HEK293 (cell line): ENCODE measurements at regions not wholly inside any gene's neighbourhood (a gene's known extent, or its start where the extent isn't known, plus 50 kb on each side); places are given as distances from the start of the nearest gene placed in this dataset.

Experiments used
- CTCF ChIA-PET: fragments of 350-600 bp; formaldehyde crosslinking; extraction: SDS; loops from one replicate; lab custom pipeline; 2021; ENCODE audit warnings: antibody characterized with exemption; lab: Yijun Ruan, JAX
- POLR2A ChIA-PET: fragments of 300-600 bp; formaldehyde crosslinking; extraction: SDS; loops from one replicate; lab custom pipeline; 2020; ENCODE audit warnings: antibody characterized with exemption, inconsistent platforms; lab: Yijun Ruan, JAX
- H3K27ac ChIP-seq: fragments of 200-500 bp; sonication (Bioruptor generic); 2 replicates; pipeline ENCODE4 v1.5.1; 2014; ENCODE audit warnings: low read depth, low read length, control low read depth, inconsistent platforms; ENCODE audit errors: extremely low read depth
- H3K36me3 ChIP-seq, 2 experiments: fragments of 200-500 bp in 1 of 2; sonication (Bioruptor generic) in 1 of 2; 1 replicate in 1 of 2; 2 replicates in 1 of 2; pipeline ENCODE4 v1.5.1; 2014 to 2017; ENCODE audit warnings: inconsistent platforms in 2 of 2, low read length in 2 of 2; ENCODE audit not compliant: control insufficient read depth in 2 of 2, insufficient read depth in 1 of 2
- H3K4me1 ChIP-seq: fragments of 200-500 bp; sonication (Bioruptor generic); 2 replicates; pipeline ENCODE4 v1.5.1; 2014; ENCODE audit warnings: mild to moderate bottlenecking, low read length, inconsistent platforms; ENCODE audit not compliant: control insufficient read depth, insufficient read depth
- H3K4me3 ChIP-seq: 2 replicates; pipeline ENCODE4 v1.5.1; 2011; ENCODE audit warnings: low read depth, mild to moderate bottlenecking, control low read depth, low read length, moderate library complexity
- H3K9me3 ChIP-seq: fragments of 200-500 bp; sonication (Bioruptor generic); 2 replicates; pipeline ENCODE4 v1.5.1; 2014; ENCODE audit warnings: low read depth, low read length, inconsistent platforms; ENCODE audit not compliant: control insufficient read depth, insufficient read depth
- EGR2 ChIP-seq: fragments of 450-650 bp; formaldehyde crosslinking; IDR thresholded peaks from 2 replicates; pipeline ENCODE4 v1.5.1; 2016; ENCODE audit warnings: low read depth, missing biosample characterization, missing genetic modification characterization
- HOXD13 ChIP-seq: sonication (generic); formaldehyde crosslinking; IDR thresholded peaks from 2 replicates; pipeline ENCODE4 v1.8.0; 2022; ENCODE audit warnings: missing genetic modification reagents, borderline replicate concordance
- KLF10 ChIP-seq: fragments of 450-650 bp; IDR thresholded peaks from 2 replicates; pipeline ENCODE4 v1.5.1; 2018; ENCODE audit warnings: missing biosample characterization, mild to moderate bottlenecking, missing genetic modification characterization
- MYNN ChIP-seq: fragments of 450-650 bp; formaldehyde crosslinking; IDR thresholded peaks from 2 replicates; pipeline ENCODE4 v1.5.1; 2016; ENCODE audit warnings: missing biosample characterization, missing genetic modification characterization, borderline replicate concordance
- PRDM1 ChIP-seq: fragments of 450-650 bp; formaldehyde crosslinking; IDR thresholded peaks from 2 replicates; pipeline ENCODE4; 2016; ENCODE audit warnings: missing biosample characterization, missing genetic modification characterization
- REPIN1 ChIP-seq: fragments of 450-650 bp; formaldehyde crosslinking; IDR thresholded peaks from 2 replicates; pipeline ENCODE4 v1.5.1; 2017; ENCODE audit warnings: missing biosample characterization, missing genetic modification characterization, low read depth
- SCRT1 ChIP-seq: fragments of 450-650 bp; formaldehyde crosslinking; IDR thresholded peaks from 2 replicates; pipeline ENCODE4 v1.5.1; 2016; ENCODE audit warnings: missing biosample characterization, missing genetic modification characterization, borderline replicate concordance
- ZBTB1 ChIP-seq: fragments of 450-650 bp; formaldehyde crosslinking; IDR thresholded peaks from 2 replicates; pipeline ENCODE4 v1.5.1; 2016; ENCODE audit warnings: missing biosample characterization, missing genetic modification characterization
- ZBTB17 ChIP-seq: fragments of 450-650 bp; formaldehyde crosslinking; IDR thresholded peaks from 2 replicates; pipeline ENCODE4 v1.5.1; 2016; ENCODE audit warnings: missing biosample characterization, missing genetic modification characterization
- ZBTB48 ChIP-seq: fragments of 450-650 bp; formaldehyde crosslinking; IDR thresholded peaks from 2 replicates; pipeline ENCODE4 v1.5.1; 2016; ENCODE audit warnings: missing biosample characterization, missing genetic modification characterization
- ZNF140 ChIP-seq: fragments of 450-650 bp; formaldehyde crosslinking; IDR thresholded peaks from 2 replicates; pipeline ENCODE4 v1.5.1; 2016; ENCODE audit warnings: missing biosample characterization, missing genetic modification characterization
- ZNF155 ChIP-seq: fragments of 450-650 bp; formaldehyde crosslinking; IDR thresholded peaks from 2 replicates; pipeline ENCODE4 v1.5.1; 2016; ENCODE audit warnings: missing biosample characterization, missing genetic modification characterization
- ZNF2 ChIP-seq: fragments of 450-650 bp; formaldehyde crosslinking; IDR thresholded peaks from 2 replicates; pipeline ENCODE4 v1.5.1; 2016; ENCODE audit warnings: missing biosample characterization, missing genetic modification characterization
- ZNF211 ChIP-seq: fragments of 450-650 bp; formaldehyde crosslinking; IDR thresholded peaks from 2 replicates; pipeline ENCODE4 v1.5.1; 2016; ENCODE audit warnings: low read depth, missing biosample characterization, missing genetic modification characterization
- ZNF311 ChIP-seq: fragments of 450-650 bp; formaldehyde crosslinking; IDR thresholded peaks from 2 replicates; pipeline ENCODE4 v1.5.1; 2017; ENCODE audit warnings: missing biosample characterization, missing genetic modification characterization, borderline replicate concordance
- ZNF335 ChIP-seq: fragments of 450-650 bp; formaldehyde crosslinking; conservative IDR thresholded peaks from 2 replicates; pipeline ENCODE4 v1.5.1; 2016; ENCODE audit warnings: missing biosample characterization, missing genetic modification characterization
- ZNF426 ChIP-seq: fragments of 450-650 bp; formaldehyde crosslinking; IDR thresholded peaks from 2 replicates; pipeline ENCODE4 v1.5.1; 2017; ENCODE audit warnings: missing biosample characterization, missing genetic modification characterization, mild to moderate bottlenecking, inconsistent platforms, moderate library complexity
- ZNF488 ChIP-seq: fragments of 450-650 bp; formaldehyde crosslinking; IDR thresholded peaks from 2 replicates; pipeline ENCODE4 v1.5.1; 2016; ENCODE audit warnings: missing biosample characterization, missing genetic modification characterization
- ZNF580 ChIP-seq: fragments of 450-650 bp; formaldehyde crosslinking; IDR thresholded peaks from 2 replicates; pipeline ENCODE4 v1.5.1; 2016; ENCODE audit warnings: missing biosample characterization, missing genetic modification characterization
- ZNF677 ChIP-seq: fragments of 450-650 bp; IDR thresholded peaks from 2 replicates; pipeline ENCODE4 v1.5.0; 2018; ENCODE audit warnings: missing biosample characterization, mild to moderate bottlenecking, missing genetic modification characterization, moderate library complexity
- ZSCAN30 ChIP-seq: fragments of 450-650 bp; IDR thresholded peaks from 2 replicates; pipeline ENCODE4 v1.5.1; 2018; ENCODE audit warnings: missing biosample characterization, mild to moderate bottlenecking, missing genetic modification characterization, moderate library complexity
- TF ChIP-seq, protein P1 (sequence below): fragments of 450-650 bp; formaldehyde crosslinking; IDR thresholded peaks from 2 replicates; pipeline ENCODE4 v1.5.1; 2016; ENCODE audit warnings: missing biosample characterization, missing genetic modification characterization
- TF ChIP-seq, protein P2 (sequence below): fragments of 450-650 bp; formaldehyde crosslinking; IDR thresholded peaks from 2 replicates; pipeline ENCODE4 v1.5.1; 2016; ENCODE audit warnings: missing biosample characterization, missing genetic modification characterization
- TF ChIP-seq, protein P3 (sequence below): fragments of 450-650 bp; formaldehyde crosslinking; IDR thresholded peaks from 2 replicates; pipeline ENCODE4 v1.5.1; 2017; ENCODE audit warnings: missing biosample characterization, missing genetic modification characterization
- TF ChIP-seq, protein P4 (sequence below): fragments of 450-650 bp; formaldehyde crosslinking; IDR thresholded peaks from 2 replicates; pipeline ENCODE4 v1.5.1; 2016; ENCODE audit warnings: missing biosample characterization, missing genetic modification characterization

- ChIA-PET POLR2A (no interaction called here), CTCF (interaction anchor here (0.6 to 0.7 kb wide), 2 partner anchors 183 to 216 kb away, joined by 3 to 6 read pairs; no protein-coding TSS in a partner anchor)
- no peak overlapping the region for H3K4me3 ChIP-seq
- no peak overlapping the region for H3K27ac ChIP-seq
- H3K9me3 ChIP-seq, result no peaks in the 10 kb centered on the region
- TF ChIP-seq MYNN (tag by site-specific recombination) (no peak), SCRT1 (tag by site-specific recombination) (no peak), EGR2 (tag by site-specific recombination) (no peak), KLF10 (tag by site-specific recombination) (no peak), ZNF677 (tag by site-specific recombination) (no peak), ZNF311 (tag by site-specific recombination) (no peak), ZNF488 (tag by site-specific recombination) (no peak), ZNF211 (no peak), ZNF335 (tag by site-specific recombination) (no peak), ZNF140 (no peak), ZNF2 (tag by site-specific recombination) (no peak)
- TF ChIP-seq, protein P1, sequence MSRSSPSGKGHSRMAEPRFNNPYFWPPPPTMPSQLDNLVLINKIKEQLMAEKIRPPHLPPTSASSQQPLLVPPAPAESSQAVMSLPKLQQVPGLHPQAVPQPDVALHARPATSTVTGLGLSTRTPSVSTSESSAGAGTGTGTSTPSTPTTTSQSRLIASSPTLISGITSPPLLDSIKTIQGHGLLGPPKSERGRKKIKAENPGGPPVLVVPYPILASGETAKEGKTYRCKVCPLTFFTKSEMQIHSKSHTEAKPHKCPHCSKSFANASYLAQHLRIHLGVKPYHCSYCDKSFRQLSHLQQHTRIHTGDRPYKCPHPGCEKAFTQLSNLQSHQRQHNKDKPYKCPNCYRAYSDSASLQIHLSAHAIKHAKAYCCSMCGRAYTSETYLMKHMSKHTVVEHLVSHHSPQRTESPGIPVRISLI (tag by site-specific recombination), result no peak
- TF ChIP-seq, protein P2, sequence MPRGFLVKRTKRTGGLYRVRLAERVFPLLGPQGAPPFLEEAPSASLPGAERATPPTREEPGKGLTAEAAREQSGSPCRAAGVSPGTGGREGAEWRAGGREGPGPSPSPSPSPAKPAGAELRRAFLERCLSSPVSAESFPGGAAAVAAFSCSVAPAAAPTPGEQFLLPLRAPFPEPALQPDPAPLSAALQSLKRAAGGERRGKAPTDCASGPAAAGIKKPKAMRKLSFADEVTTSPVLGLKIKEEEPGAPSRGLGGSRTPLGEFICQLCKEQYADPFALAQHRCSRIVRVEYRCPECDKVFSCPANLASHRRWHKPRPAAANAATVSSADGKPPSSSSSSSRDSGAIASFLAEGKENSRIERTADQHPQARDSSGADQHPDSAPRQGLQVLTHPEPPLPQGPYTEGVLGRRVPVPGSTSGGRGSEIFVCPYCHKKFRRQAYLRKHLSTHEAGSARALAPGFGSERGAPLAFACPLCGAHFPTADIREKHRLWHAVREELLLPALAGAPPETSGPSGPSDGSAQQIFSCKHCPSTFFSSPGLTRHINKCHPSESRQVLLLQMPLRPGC (tag by site-specific recombination), result no peak
- TF ChIP-seq, protein P3, sequence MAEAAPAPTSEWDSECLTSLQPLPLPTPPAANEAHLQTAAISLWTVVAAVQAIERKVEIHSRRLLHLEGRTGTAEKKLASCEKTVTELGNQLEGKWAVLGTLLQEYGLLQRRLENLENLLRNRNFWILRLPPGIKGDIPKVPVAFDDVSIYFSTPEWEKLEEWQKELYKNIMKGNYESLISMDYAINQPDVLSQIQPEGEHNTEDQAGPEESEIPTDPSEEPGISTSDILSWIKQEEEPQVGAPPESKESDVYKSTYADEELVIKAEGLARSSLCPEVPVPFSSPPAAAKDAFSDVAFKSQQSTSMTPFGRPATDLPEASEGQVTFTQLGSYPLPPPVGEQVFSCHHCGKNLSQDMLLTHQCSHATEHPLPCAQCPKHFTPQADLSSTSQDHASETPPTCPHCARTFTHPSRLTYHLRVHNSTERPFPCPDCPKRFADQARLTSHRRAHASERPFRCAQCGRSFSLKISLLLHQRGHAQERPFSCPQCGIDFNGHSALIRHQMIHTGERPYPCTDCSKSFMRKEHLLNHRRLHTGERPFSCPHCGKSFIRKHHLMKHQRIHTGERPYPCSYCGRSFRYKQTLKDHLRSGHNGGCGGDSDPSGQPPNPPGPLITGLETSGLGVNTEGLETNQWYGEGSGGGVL (tag by site-specific recombination), result no peak
- TF ChIP-seq, protein P4, sequence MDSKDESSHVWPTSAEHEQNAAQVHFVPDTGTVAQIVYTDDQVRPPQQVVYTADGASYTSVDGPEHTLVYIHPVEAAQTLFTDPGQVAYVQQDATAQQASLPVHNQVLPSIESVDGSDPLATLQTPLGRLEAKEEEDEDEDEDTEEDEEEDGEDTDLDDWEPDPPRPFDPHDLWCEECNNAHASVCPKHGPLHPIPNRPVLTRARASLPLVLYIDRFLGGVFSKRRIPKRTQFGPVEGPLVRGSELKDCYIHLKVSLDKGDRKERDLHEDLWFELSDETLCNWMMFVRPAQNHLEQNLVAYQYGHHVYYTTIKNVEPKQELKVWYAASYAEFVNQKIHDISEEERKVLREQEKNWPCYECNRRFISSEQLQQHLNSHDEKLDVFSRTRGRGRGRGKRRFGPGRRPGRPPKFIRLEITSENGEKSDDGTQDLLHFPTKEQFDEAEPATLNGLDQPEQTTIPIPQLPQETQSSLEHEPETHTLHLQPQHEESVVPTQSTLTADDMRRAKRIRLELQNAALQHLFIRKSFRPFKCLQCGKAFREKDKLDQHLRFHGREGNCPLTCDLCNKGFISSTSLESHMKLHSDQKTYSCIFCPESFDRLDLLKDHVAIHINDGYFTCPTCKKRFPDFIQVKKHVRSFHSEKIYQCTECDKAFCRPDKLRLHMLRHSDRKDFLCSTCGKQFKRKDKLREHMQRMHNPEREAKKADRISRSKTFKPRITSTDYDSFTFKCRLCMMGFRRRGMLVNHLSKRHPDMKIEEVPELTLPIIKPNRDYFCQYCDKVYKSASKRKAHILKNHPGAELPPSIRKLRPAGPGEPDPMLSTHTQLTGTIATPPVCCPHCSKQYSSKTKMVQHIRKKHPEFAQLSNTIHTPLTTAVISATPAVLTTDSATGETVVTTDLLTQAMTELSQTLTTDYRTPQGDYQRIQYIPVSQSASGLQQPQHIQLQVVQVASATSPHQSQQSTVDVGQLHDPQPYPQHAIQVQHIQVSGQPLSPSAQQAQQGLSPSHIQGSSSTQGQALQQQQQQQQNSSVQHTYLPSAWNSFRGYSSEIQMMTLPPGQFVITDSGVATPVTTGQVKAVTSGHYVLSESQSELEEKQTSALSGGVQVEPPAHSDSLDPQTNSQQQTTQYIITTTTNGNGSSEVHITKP, result no peak
- no peaks in the 10 kb centered on the region for H3K36me3 ChIP-seq
- no peaks in the 10 kb centered on the region for H3K4me1 ChIP-seq
These were observed 202.7 kb upstream of the TOPAZ1 start for GRCh38 chr3:44039006-44039405.

- CTCF ChIA-PET, result no interaction called here
- TF ChIP-seq ZNF677 (tag by site-specific recombination) (no peak), PRDM1 (tag by site-specific recombination) (no peak), ZNF140 (no peak), ZBTB1 (tag by site-specific recombination) (no peak), REPIN1 (tag by site-specific recombination) (no peak), ZNF155 (tag by site-specific recombination) (no peak), ZSCAN30 (tag by site-specific recombination) (no peak), ZNF426 (no peak), ZNF580 (no peak), ZBTB17 (tag by site-specific recombination) (no peak), HOXD13 (CRISPR knock-in tag) (no peak), ZBTB48 (tag by site-specific recombination) (no peak)
- TF ChIP-seq, protein P3 (tag by site-specific recombination), result no peak
These were observed 200.0 kb upstream of the TOPAZ1 start for GRCh38 chr3:44041726-44042125.

More at GRCh38 chr3:44041726-44042125, 200.0 kb upstream of the TOPAZ1 start:
- H3K36me3 ChIP-seq, result no peaks in the 10 kb centered on the region
- POLR2A ChIA-PET, result no interaction called here
- H3K9me3 ChIP-seq, result no peaks in the 10 kb centered on the region
- no peaks in the 10 kb centered on the region for H3K4me1 ChIP-seq
- no peak overlapping the region for H3K27ac ChIP-seq
- no peak overlapping the region for H3K4me3 ChIP-seq
